PFSK-1 (cell line): ENCODE measurements at regions not wholly inside any gene's neighbourhood (a gene's known extent, or its start where the extent isn't known, plus 50 kb on each side); places are given as distances from the start of the nearest gene placed in this dataset.

ENCODE experiments used
- POLR2AphosphoS5 ChIP-seq: IDR thresholded peaks from 2 replicates; pipeline ENCODE4 v1.6.1; 2012; ENCODE audit warnings: low read depth, mild to moderate bottlenecking, control low read depth, low read length, moderate library complexity
- REST ChIP-seq, 2 experiments: IDR thresholded peaks; 2 replicates each; pipeline versions ENCODE4 v1.6.1 to v1.8.0; 2011 to 2012; ENCODE audit warnings: low read depth in 2 of 2, low read length in 2 of 2, control low read depth in 1 of 2, inconsistent platforms in 1 of 2, mild to moderate bottlenecking in 1 of 2, moderate library complexity in 1 of 2; ENCODE audit not compliant: insufficient read depth in 1 of 2
- TAF1 ChIP-seq: IDR thresholded peaks from 2 replicates; pipeline ENCODE4 v1.6.1; 2012; ENCODE audit warnings: low read length, control low read depth, borderline replicate concordance; ENCODE audit not compliant: insufficient read depth

DNA sequence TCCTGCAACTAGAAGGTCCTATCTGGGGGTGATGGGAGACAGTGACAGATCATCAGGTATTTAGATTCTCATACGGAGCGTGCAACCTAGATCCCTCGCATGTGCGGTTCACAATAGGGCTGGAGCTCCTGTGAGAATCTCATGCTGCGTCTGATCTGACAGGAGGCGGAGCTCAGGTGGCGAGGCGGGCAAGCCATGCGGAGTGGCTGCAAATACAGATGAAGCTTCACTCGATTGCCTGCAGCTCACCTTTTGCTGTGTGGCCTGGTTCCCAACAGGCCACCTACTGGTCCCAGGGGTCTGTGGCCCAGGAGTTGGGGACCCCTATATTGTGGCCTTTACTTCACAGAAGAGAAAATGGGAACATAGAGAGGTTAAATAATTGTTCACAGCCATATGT is 200.4 kb downstream of the IRF8 start:
- TF ChIP-seq TAF1 (no peak), POLR2AphosphoS5 (no peak), REST (IDR thresholded peaks at IDR 0.05; ENCODE audit: insufficient read depth in 1 of 2, low read depth in 2 of 2, low read length in 2 of 2) (no peak)
